HG03460 (cell line): ENCODE measurements at regions not wholly inside any gene's neighbourhood (a gene's known extent, or its start where the extent isn't known, plus 50 kb on each side); places are given as distances from the start of the nearest gene placed in this dataset.
"Not testable (repeated sequence)": the region's sequence is repeated elsewhere in the genome, so short reads cannot be mapped to it uniquely, and the experiment has no call there.

Experiments
- ATAC-seq: cut with Tn5 transposase; IDR thresholded peaks from one replicate; pipeline ENCODE4 v1.9.1; 2021; ENCODE audit not compliant: unreplicated experiment

DNA sequence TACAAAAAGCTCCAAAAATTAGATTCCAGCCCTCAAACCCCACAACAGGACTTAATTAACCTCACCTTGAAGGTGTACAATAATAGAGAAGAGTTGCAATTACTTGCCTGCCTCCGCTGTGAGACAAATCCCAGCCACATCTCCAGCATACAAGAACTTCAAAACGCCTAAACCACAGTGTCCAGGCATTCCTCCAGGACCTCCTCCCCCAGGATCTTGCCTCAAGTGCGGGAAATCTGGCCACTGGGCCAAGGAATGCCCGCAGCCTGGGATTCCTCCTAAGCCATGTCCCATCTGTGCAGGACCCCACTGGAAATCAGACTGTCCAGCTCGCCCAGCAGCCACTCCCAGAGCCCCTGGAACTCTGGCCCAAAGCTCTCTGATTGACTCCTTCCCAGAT is 101.3 kb upstream of the CCNG1 start:
- ATAC-seq, result not testable (repeated sequence)

DNA sequence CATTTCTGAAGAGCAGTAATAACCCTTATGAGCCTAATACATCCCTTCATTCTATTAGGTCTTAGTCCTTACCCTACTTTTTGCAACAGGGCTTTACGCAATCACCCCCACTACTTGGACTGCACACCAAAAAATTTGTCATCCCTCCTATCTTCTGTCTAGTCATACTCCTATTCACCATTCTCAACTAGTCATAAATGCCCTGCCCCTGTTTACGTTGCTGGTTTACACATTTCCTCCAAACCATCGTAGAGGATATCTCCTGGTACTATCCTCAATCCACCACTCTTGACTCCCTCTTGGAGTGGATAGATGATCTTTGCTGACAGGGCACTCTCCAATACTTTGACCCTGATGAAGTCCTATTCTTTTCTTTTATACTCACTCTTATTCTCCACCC is 98.2 kb upstream of the CCNG1 start:
- no peak for ATAC-seq

- not testable (repeated sequence) for ATAC-seq
These were observed 97.0 kb upstream of the CCNG1 start for GRCh38 chr5:163340378-163340777.

DNA sequence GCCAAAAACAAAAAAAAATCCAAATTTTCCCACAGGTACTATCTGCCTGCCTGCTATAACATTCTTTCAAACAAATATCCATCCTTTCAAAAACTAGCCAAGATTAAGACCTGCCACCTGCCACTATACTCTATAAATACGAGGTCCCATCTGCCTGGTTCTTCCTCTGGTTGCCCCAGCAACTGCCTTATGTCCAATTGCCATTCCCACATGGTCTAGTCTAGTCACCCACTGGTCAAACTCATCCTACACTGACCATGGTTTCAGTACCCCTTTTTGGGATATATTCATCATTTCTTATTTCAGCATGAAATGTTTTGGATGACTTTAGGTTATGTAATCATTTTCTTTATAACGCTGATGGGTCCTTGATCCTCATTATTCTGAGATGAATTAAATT is 95.1 kb upstream of the CCNG1 start:
- ATAC-seq, result no peak

GRCh38 chr5:163345216-163345615 is 92.2 kb upstream of the CCNG1 start:
- ATAC-seq, result no peak

DNA sequence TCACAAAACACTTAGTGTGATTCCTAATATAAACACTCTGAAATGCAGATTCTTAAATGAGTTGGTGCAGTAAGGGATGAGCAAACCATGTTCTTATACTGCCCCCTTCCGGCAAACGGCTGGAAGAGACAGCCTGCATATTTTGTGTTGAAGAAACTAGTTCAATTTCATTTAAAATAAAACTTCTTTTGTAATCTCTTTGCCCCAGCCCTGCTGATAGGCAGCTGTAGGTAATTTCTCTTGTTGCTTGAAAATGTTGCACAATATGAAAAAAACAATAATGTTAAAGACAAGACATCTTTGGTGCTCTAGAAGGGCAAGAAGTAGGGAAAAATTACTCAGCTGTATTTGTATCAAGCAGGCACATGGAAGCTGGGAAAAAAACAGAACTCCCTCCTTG is 89.7 kb upstream of the CCNG1 start:
- ATAC-seq, result no peak

DNA sequence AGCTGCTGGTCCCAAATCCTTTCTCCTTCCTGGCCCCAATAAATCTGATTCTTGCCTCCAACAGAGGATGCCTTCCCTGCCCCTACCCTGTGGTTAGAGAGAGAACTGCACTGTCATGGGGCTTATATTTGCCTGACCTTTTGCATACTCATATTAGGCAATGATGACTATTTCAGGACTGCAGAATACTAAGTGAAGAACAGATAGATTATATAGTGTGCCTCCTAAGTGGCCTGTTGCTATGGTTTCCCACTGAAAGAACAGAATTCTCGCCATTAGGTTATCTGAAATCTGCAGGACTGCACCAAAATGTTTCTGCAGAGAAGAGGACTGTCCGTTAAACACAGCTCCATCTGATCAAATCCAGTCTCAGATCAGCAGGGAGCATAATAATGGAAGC is 87.3 kb upstream of the CCNG1 start:
- no peak for ATAC-seq

DNA sequence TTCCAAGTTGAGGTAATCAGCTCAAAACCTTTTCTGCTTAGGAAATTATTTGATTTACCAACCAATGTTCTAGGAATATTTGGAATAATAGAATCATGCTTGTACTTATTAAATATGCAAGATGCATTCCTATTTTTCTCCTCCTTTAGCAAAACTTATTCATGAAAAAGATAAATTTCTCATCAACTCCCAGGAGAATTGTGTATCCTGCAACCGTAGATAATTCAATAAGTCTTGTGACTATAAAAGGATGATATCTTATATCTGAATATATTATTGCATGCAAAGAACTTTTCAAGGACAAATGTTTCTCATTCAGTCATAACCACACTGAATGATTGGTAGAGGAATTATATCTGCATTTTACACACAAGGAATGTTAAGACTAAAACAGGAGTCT is 84.9 kb upstream of the CCNG1 start:
- ATAC-seq, result no peak

DNA sequence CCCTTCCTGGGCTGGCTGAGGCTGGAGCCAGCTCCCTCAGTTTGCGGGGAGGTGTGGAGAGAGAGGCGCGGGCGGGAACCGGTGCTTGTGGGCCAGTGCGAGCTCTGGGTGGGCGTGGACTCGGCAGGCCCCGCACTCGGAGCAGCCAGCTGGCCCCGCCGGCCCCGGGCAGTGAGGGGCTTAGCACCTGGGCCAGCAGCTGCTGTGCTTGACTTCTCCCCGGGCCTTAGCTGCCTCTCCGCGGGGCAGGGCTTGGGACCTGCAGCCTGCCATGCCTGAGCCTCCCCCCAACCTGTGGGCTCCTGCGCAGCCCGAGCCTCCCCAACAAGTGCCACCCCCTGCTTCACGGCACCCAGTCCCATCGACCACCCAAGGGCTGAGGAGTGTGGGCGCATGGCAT is 81.6 kb upstream of the CCNG1 start:
- ATAC-seq, result not testable (repeated sequence)

DNA sequence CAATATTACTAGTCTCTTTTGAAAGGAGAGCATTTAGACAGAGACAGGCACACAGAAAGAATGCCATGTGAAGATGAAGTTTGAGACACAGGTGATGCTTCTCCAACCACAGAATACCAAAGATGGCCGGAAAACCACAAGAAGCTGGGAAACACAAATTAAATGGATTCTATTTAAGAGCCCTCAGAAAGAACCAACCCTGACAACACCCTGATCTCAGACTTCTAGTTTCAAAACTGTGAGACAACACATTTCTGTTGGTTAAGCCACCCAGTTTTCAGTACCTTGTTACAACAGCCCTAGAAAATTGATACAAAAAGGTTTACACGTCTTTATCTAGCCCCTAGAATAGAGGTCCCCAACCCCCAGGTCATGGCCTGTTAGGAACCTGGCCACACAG is 79.8 kb upstream of the CCNG1 start:
- ATAC-seq, result no peak

GRCh38 chr5:163360656-163361055 is 76.7 kb upstream of the CCNG1 start:
- no peak for ATAC-seq

GRCh38 chr5:163361450-163361849 is 75.9 kb upstream of the CCNG1 start:
- ATAC-seq, result no peak

DNA sequence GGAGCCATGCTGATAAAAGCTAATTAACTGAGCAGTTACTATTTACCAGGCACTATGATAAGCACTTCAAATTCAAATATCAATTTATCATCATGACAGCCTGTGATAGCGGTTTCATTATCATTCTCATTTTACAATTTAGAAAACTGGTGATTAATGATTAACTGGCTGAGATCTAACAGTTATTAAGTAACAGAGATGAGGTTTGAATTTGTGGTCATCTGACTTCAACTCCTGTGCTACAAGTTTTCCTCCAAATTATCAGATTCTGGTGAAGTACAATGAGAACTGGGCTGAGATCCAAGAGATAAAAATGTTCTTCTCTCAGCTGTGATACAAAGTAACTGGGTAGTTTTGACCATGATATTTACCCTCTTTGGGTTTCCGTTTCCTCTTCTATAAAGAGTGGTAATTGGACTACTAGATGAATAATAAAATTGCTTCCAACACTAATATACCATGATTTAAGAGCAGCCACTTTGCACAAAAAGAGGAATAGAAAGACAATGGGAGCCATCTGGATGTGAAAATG is 74.5 kb upstream of the CCNG1 start:
- no peak for ATAC-seq

GRCh38 chr5:163363389-163363788 is 74.0 kb upstream of the CCNG1 start:
- no peak for ATAC-seq

DNA sequence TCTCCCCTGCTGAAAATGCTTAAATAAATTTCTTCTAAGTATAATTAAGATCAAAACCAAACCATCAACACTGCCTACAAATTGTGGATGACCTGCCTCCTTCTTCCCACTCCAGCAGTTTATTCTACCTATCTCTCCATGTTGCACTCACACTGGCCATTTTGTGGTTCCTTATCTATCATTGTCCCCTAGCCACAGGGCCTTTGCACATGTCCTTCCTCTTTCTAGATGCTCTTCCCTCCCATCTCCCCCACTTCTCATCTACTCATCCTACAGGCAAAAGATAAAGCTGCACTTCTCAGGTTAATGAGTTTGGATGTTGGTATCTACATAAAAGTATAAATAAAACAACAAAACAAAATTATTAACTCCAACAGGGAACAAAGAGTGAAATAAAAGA is 70.6 kb upstream of the CCNG1 start:
- ATAC-seq, result no peak

GRCh38 chr5:163369776-163370385 is 67.5 kb upstream of the CCNG1 start:
- ATAC-seq, result no peak

GRCh38 chr5:163373436-163374084 is 63.8 kb upstream of the CCNG1 start:
- ATAC-seq, result no peak

DNA sequence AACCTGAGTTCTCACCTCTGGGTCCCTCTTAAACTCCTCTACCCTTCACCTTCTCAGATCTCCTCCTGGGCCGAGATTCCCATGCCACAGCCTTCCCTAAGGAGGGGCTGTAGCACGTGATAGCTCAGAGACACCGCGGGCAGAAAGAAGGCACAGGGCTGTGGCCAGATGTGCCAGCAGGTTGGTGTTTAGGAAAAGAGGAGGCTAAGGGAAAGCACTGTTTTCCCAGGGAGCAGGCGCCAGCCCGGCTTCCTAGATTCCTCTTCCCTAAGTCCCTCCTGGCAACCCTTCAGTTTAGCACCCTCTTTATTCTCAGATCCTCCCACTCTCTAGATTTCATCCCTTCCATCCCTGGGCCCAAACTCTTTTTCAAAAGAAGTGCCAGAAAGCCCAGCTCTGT is 59.4 kb upstream of the CCNG1 start:
- no peak for ATAC-seq

DNA sequence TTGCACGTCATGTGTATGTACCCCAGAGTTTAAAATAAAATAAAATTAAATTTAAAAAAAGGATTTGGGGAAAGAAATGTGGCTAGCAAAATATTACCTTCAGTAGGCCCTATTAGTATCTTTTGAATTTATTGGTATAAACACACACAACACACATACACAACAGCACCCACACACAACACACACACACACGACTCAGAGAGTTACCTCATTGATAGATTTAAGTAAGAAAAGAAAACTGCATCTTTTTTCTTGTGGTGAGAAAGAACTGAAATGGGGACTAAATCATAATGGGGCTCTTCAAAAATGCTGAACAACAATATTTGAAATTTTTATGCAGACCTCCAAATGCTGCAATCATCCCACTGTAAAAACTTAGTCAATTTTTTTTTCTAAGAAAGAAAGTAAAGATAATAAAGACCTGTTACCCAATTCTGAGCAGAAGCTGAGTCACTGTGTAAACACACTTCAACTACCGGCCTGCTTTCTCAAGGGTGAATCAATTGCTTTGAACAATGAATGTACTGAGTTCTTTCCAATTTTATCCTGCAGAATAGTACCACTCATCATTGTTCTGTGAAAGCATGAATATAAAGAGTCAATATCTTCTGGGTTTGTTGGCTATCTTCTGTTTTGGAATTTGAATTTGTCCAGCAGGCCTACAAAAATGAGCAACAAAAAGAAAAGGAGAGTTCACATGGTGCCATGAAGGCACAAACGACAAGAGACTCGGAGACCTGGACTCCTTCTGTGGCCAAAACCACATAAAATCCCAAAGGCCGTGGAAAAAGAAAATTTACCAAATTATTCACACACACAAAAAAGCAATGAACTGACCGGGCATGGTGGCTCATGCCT is 57.9 kb upstream of the CCNG1 start:
- ATAC-seq, result no peak

DNA sequence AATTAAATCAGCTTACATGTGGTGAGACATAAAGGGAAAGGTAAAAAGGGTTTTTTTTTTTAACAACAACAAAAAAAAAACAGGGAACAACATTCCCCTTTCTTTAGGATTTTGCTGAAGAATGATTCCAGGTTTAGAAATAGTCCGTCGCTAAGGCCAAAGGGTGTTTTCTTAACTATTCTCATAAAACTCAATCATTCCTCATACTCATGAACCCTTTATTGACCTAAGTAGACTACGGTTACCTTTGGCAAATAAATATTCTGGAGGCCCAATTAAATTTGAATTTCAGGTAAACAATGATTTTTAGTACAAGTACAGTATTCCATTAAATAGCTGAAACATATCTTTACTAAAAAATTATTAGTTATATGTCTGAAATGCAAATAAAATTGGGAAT is 55.6 kb upstream of the CCNG1 start:
- no peak for ATAC-seq

GRCh38 chr5:163383754-163384153 is 53.6 kb upstream of the CCNG1 start:
- no peak for ATAC-seq

DNA sequence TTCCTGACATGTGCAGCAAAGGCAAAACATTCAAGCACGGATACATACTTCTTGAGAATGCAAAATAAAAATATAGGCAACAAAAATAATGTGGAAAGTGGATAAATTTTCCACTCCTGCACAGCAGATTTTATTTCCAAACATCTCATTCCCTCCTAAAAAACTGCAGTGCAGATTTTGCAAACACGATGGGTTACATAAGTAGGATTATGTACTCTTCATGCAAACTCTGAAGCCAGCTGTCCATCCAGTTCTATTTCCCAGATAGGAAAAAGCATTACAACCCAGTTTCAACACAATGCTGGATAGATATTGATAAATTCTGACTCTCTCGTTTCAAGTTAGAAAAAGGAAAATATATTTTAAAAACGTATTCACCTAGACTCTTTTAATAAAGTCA is 52.7 kb upstream of the CCNG1 start:
- ATAC-seq, result no peak
